Stomach (tissue), 8 donors: ENCODE measurements at regions not wholly inside any gene's neighbourhood (a gene's known extent, or its start where the extent isn't known, plus 50 kb on each side); places are given as distances from the start of the nearest gene placed in this dataset.
A peak's percentile ranks its signal among the peaks of the same experiment; 100 is the strongest.

Source experiments
- DNase-seq, 2 donors: peaks; one replicate each; pipeline versions ENCODE4 v3.0.0 to v3.0.0-alpha.2; 2013 to 2019
- H3K27ac ChIP-seq, 5 donors: fragments of 200-600 bp in 4 of 5; sonication (generic) in 4 of 5; one replicate each; pipeline ENCODE4 v1.5.1; 2013 to 2019; ENCODE audit warnings: mild to moderate bottlenecking in 1 of 5, moderate library complexity in 1 of 5
- H3K27me3 ChIP-seq, 3 donors: fragments of 200-600 bp; sonication (generic); one replicate each; pipeline ENCODE4 v1.5.1; 2017 to 2019; ENCODE audit warnings: mixed run types in 1 of 3
- H3K36me3 ChIP-seq, 4 donors: fragments of 200-600 bp; sonication (generic); 1 replicate in 3 of 4; 2 replicates in 1 of 4; pipeline ENCODE4 v1.5.1; 2016 to 2019
- H3K4me1 ChIP-seq, 4 donors: fragments of 200-600 bp; sonication (generic); one replicate each; pipeline ENCODE4 v1.5.1; 2016 to 2019
- H3K4me3 ChIP-seq, 4 donors: fragments of 200-600 bp; sonication (generic) in 3 of 4; one replicate each; pipeline ENCODE4 v1.5.1; 2016 to 2019; ENCODE audit warnings: mild to moderate bottlenecking in 1 of 4
- H3K9me3 ChIP-seq, 4 donors: fragments of 200-600 bp; sonication (generic); one replicate each; pipeline ENCODE4 v1.5.1; 2016 to 2019
- EP300 ChIP-seq: sonication (generic); formaldehyde crosslinking; IDR thresholded peaks from one replicate; pipeline ENCODE4 v1.6.1; 2017; ENCODE audit warnings: antibody characterized with exemption
- POLR2A ChIP-seq, 4 donors: fragments of 450-650 bp; IDR thresholded peaks; one replicate each; pipeline ENCODE4 v1.6.1; 2016; ENCODE audit warnings: antibody characterized with exemption in 4 of 4, control low read depth in 2 of 4, mild to moderate bottlenecking in 1 of 4, moderate library complexity in 1 of 4
- POLR2AphosphoS5 ChIP-seq, 3 donors: sonication (generic); formaldehyde crosslinking; IDR thresholded peaks; one replicate each; pipeline ENCODE4 v1.6.1; 2016; ENCODE audit warnings: antibody characterized with exemption in 3 of 3
- WGBS, 5 donors: extraction: QIAGEN DNeasy Blood & Tissue Kit in 3 of 5; methylation state at CpG; one replicate each; pipeline versions ENCODE4 v1.1.5 to v1.1.7; 2013 to 2018; 5-methylcytosine and 5-hydroxymethylcytosine counted together
- intact Hi-C: fragments of 100-400 bp; cut with DNase I; formaldehyde crosslinking; loops from one replicate; pipeline ENCODE4 v1.15.1; 2023; ENCODE audit warnings: low total_unique reads
- TF ChIP-seq, protein P1 (sequence below), 7 experiments: fragments of 450-650 bp in 4 of 7; fragments of 200-600 bp in 3 of 7; sonication (generic) in 3 of 7; IDR thresholded peaks; one replicate each; pipeline ENCODE4 v1.5.1; 2016 to 2019; ENCODE audit warnings: antibody characterized with exemption in 7 of 7, control low read depth in 2 of 7, mild to moderate bottlenecking in 1 of 7
- donor health status: healthy with polysubstance abuse.
- donor health status: Bipolar disorder and iron deficiency.
- donor health status: healthy.

DNA sequence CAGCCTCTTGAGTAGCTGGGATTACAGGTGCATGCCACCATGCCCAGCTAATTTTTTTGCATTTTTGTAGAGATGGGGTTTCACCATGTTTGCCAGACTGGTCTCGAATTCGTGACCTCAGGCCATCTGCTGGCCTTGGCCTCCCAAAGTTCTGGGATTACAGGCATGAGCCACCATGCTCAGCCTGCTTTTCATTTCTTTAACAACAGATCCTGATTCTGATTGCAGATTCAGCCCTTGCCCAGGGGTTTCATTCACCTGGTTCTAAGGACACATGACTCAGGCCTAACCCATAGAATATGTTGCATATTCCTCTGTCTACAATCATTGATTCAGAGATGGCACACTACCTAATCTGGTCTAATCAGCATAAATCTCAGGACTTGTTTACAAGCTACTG is 56.1 kb upstream of the CCDC112 start:
- DNase-seq, result no peak
- WGBS, 5 donors, result 84 to 98% (median 93%) methylated on average over 2 of the region's 2 CpGs
- no peaks in the 10 kb centered on the region for H3K27me3 ChIP-seq
- H3K4me1 ChIP-seq, result peaks cover 0 to 15% (median 10%) of the 10 kb centered on the region in 4 donors
- no peak overlapping the region for H3K27ac ChIP-seq
- TF ChIP-seq, protein P1, sequence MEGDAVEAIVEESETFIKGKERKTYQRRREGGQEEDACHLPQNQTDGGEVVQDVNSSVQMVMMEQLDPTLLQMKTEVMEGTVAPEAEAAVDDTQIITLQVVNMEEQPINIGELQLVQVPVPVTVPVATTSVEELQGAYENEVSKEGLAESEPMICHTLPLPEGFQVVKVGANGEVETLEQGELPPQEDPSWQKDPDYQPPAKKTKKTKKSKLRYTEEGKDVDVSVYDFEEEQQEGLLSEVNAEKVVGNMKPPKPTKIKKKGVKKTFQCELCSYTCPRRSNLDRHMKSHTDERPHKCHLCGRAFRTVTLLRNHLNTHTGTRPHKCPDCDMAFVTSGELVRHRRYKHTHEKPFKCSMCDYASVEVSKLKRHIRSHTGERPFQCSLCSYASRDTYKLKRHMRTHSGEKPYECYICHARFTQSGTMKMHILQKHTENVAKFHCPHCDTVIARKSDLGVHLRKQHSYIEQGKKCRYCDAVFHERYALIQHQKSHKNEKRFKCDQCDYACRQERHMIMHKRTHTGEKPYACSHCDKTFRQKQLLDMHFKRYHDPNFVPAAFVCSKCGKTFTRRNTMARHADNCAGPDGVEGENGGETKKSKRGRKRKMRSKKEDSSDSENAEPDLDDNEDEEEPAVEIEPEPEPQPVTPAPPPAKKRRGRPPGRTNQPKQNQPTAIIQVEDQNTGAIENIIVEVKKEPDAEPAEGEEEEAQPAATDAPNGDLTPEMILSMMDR (IDR thresholded peaks at IDR 0.05), result no peak
- TF ChIP-seq POLR2AphosphoS5 (IDR thresholded peaks at IDR 0.05), result no peak
- no peak for TF ChIP-seq EP300
- no peak for TF ChIP-seq POLR2A (IDR thresholded peaks at IDR 0.05)
- intact Hi-C loops, result no loop called here
- H3K36me3 ChIP-seq, result no peaks in the 10 kb centered on the region
- peaks cover 0 to 7% (median 6%) of the 10 kb centered on the region in 4 donors for H3K9me3 ChIP-seq
- H3K4me3 ChIP-seq, result no peak overlapping the region

DNA sequence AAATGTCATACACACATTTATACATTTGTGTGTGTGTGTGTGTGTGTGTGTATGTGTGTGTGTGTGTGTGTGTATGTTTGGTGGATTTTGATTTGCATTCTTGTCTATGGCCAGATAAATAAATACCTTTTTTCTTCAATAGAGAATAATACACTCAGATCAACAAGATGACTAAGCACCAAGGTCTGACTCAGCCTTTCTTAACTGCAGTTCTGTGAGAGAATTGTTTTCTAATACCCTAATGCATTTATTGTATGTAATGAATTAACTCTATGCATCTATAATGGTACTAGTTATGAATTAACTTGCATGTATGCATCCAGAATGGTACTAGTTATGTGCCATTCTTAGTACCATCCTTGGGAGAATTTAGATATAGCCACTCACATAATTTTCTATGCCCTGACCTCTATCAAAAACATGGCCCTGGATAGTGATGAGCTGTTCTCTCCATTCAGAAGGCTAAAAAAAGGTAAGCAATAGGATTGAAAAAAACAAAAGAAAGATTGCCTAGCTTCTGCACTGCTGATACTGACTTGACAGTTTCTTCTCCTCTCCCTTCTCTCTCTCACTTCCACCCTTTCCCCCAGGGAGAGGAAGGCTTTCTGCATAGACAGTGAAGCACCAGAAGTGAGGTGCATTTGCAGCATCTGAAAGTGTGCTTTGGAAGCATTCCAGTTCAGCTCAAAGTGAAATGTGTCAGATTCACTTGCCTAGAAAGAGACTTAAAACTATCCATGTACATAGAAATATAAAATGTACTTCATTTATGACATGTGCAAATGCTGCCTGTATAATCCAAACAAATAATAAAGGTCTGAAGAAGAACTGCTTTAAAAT is 55.1 kb upstream of the CCDC112 start:
- H3K9me3 ChIP-seq, result peaks cover 0 to 7% (median 6%) of the 10 kb centered on the region in 4 donors
- DNase-seq, result no peak
- no peaks in the 10 kb centered on the region for H3K36me3 ChIP-seq
- no peaks in the 10 kb centered on the region for H3K27me3 ChIP-seq
- no peak overlapping the region for H3K4me3 ChIP-seq
- intact Hi-C loops, result no loop called here
- TF ChIP-seq EP300 (no peak), POLR2AphosphoS5 (IDR thresholded peaks at IDR 0.05) (no peak)
- H3K27ac ChIP-seq, result no peak overlapping the region
- peaks cover 0 to 15% (median 10%) of the 10 kb centered on the region in 4 donors for H3K4me1 ChIP-seq

DNA sequence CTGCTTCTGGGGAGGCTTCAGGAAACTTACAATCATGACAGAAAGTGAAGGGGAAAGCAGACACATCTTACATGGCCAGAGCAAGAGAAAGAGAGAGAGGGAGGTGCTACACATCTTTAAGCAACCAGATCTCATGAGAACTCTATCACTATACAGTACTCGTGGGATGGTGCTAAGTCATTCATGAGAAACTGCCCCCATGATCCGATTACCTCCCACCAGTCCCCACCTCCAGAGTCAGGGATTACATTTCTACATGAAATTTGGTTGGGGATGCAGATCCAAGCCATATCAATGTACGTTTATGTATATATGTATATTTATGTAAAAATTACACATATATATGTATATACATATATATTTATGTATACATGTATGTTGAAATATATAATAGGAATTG is 54.4 kb upstream of the CCDC112 start:
- no peak overlapping the region for H3K27ac ChIP-seq
- no peak for TF ChIP-seq POLR2AphosphoS5 (IDR thresholded peaks at IDR 0.05)
- no peak for TF ChIP-seq POLR2A (IDR thresholded peaks at IDR 0.05)
- no peak for TF ChIP-seq EP300
- TF ChIP-seq, protein P1 (IDR thresholded peaks at IDR 0.05), result no peak
- DNase-seq, result no peak
- H3K4me3 ChIP-seq, result no peak overlapping the region
- H3K9me3 ChIP-seq, result peaks cover 0 to 7% (median 6%) of the 10 kb centered on the region in 4 donors
- no peaks in the 10 kb centered on the region for H3K27me3 ChIP-seq
- 81 to 89% (median 87%) methylated on average over 3 of the region's 3 CpGs for WGBS, 5 donors
- peaks cover 0 to 15% (median 10%) of the 10 kb centered on the region in 4 donors for H3K4me1 ChIP-seq
- intact Hi-C loops, result no loop called here
- H3K36me3 ChIP-seq, result no peaks in the 10 kb centered on the region

DNA sequence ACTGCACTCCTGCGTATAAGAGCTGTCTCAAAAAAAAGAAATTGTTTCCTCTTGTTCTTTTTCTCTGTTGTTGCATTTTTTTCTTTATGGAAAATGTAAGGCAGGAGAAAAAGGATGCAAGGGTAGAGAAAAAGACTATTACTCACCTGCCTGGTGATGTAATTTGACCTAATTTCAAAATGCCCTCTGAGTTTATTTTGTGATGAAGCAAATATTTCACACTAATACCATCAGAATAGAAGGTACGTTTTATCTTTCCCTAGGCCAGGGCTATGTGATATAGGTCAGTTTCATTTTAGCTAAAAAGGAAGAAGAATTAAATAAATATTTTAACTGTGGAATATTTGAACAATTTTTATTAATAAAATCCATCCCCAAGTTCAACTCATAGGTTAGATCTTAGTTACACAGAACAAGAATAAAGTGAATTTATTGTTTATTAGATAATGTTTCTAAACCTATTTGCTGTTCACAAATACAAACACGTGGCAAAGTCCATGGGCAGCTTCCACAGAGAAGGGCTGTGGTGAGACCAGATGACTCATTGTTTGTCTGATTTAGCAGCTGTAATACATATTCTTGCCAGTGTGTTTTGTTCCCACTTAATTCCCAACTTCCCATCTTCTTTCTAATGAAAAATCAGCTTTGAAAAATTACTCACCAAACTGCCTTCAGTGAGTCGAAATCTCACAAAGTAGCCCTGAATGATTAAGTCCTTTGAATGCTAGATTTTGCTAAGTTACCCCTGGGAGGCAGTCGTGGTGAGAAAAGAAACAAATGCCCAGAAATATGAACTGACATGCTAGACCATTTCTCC is 52.8 kb upstream of the CCDC112 start:
- H3K27me3 ChIP-seq, result no peaks in the 10 kb centered on the region
- no peaks in the 10 kb centered on the region for H3K36me3 ChIP-seq
- H3K9me3 ChIP-seq, result peaks cover 0 to 3% (median 2%) of the 10 kb centered on the region in 4 donors
- peak overlapping the region; percentile 25 to 67 (median 54) for H3K27ac ChIP-seq
- peak; percentile 36 to 81 for DNase-seq
- H3K4me3 ChIP-seq, result no peak overlapping the region
- intact Hi-C loops, result no loop called here
- TF ChIP-seq EP300 (no peak), POLR2A (IDR thresholded peaks at IDR 0.05) (no peak), POLR2AphosphoS5 (IDR thresholded peaks at IDR 0.05) (peak in 1 of 3 donors; percentile 60)
- TF ChIP-seq, protein P1 (IDR thresholded peaks at IDR 0.05), result peak in 1 of 7 experiments; percentile 25
- peaks cover 0 to 15% (median 10%) of the 10 kb centered on the region in 4 donors for H3K4me1 ChIP-seq
- WGBS, 5 donors, result 21 to 33% (median 28%) methylated on average over 5 of the region's 5 CpGs
